ENCODE measurements at regions not wholly inside any gene's neighbourhood (a gene's known extent, or its start where the extent isn't known, plus 50 kb on each side); places are given as distances from the start of the nearest gene placed in this dataset.

- no peak overlapping the region for H4K5ac ChIP-seq (ENCODE audit: low read depth, low read length)
- no peak overlapping the region for H3K9ac ChIP-seq (ENCODE audit: low read depth, low read length)
- CTCF ChIA-PET, result no interaction called here
- no peak overlapping the region for H2AK5ac ChIP-seq (ENCODE audit: low read depth, low read length)
- no peak overlapping the region for H3K27ac ChIP-seq (ENCODE audit: insufficient read depth, low read length)
- BruUV-seq (replicated peaks), result no TSS peak
- no peak overlapping the region for H2BK120ac ChIP-seq (ENCODE audit: low read depth, low read length)
- H3K36me3 ChIP-seq (ENCODE audit: control insufficient read depth, insufficient read depth, low read length), result no peaks in the 10 kb centered on the region
- H3K4ac ChIP-seq (ENCODE audit: low read depth, low read length), result no peak overlapping the region
- H2AFZ ChIP-seq (replicated peaks; ENCODE audit: low read length, poor library complexity), result no peak overlapping the region
- H3K56ac ChIP-seq (ENCODE audit: extremely low read depth, insufficient read depth, low read length), result no peak overlapping the region
- no peak for TF ChIP-seq ELK1 (IDR thresholded peaks at IDR 0.05; ENCODE audit: borderline replicate concordance, low read depth, low read length)
- TF ChIP-seq NFE2L2 (IDR thresholded peaks at IDR 0.05; ENCODE audit: low read depth, low read length), result no peak
- TF ChIP-seq POLR2A (IDR thresholded peaks at IDR 0.05; ENCODE audit: low read depth, low read length), result no peak
- TF ChIP-seq BHLHE40 (IDR thresholded peaks at IDR 0.05; ENCODE audit: low read depth, low read length), result no peak
- TF ChIP-seq MAZ (IDR thresholded peaks at IDR 0.05; ENCODE audit: borderline replicate concordance, low read depth, low read length), result no peak
- no peak for TF ChIP-seq FOS (IDR thresholded peaks at IDR 0.05; ENCODE audit: low read depth, low read length)
- H3K14ac ChIP-seq (replicated peaks; ENCODE audit: low read depth, low read length), result no peak overlapping the region
- intact Hi-C loops (cut with micrococcal nuclease), result no loop called here
- H3K4me2 ChIP-seq (ENCODE audit: low read depth, low read length), result no peak overlapping the region
- DNase-seq (no peak), ATAC-seq (ENCODE audit: low read depth) (no peak)
- peaks cover 5% of the 10 kb centered on the region; the same call in 1 of the 2 replicates for H3K4me1 ChIP-seq (ENCODE audit: control insufficient read depth, insufficient read depth, low read length)
- H3K23ac ChIP-seq (ENCODE audit: low read depth, low read length), result no peak overlapping the region
- no peak overlapping the region for H3K18ac ChIP-seq (ENCODE audit: low read depth, low read length)
- no CpG with 5 or more reads among the region's 2 CpGs for WGBS, 2 experiments (ENCODE audit: extremely low coverage in 2 of 2, insufficient read length in 1 of 2)
- H3K9me1 ChIP-seq (ENCODE audit: insufficient read depth, low read length), result no peaks in the 10 kb centered on the region
- H2BK15ac ChIP-seq (ENCODE audit: low read depth, low read length), result no peak overlapping the region
- H4K91ac ChIP-seq (ENCODE audit: insufficient read depth, low read depth, low read length), result no peak overlapping the region
- H2BK20ac ChIP-seq (ENCODE audit: low read depth, low read length), result no peak overlapping the region
- H2AK9ac ChIP-seq (replicated peaks; ENCODE audit: low read depth, low read length, poor library complexity), result no peak overlapping the region
- dilution Hi-C loops (cut with HindIII; ENCODE audit: low sequenced_read_pairs, unreplicated experiment), result no loop called here
- no peaks in the 10 kb centered on the region for H3K79me1 ChIP-seq (ENCODE audit: low read depth in 1 of 2, low read length in 2 of 2)
- no peaks in the 10 kb centered on the region for H3K27me3 ChIP-seq (ENCODE audit: control insufficient read depth, insufficient read depth, low read length)
- no peak overlapping the region for H2BK5ac ChIP-seq (ENCODE audit: low read depth, low read length, poor library complexity, severe bottlenecking)
- in situ Hi-C loops (cut with MboI; ENCODE audit: low sequenced_read_pairs), result loop anchor here (10.0 kb wide), 1 partner anchor 183 kb away; no protein-coding TSS in a partner anchor
- no peaks in the 10 kb centered on the region for H3K9me3 ChIP-seq (ENCODE audit: control insufficient read depth, insufficient read depth, low read length)
- no peaks in the 10 kb centered on the region for H4K20me1 ChIP-seq (ENCODE audit: insufficient read depth, low read length)
- H4K8ac ChIP-seq (ENCODE audit: low read depth in 2 of 2, low read length in 2 of 2), result no peak overlapping the region
- POLR2A ChIA-PET (ENCODE audit: unreplicated experiment), result no interaction called here
- H3K4me3 ChIP-seq (ENCODE audit: insufficient read depth, low read depth, low read length), result no peak overlapping the region
These were observed 166.4 kb upstream of the MGAT5 start for GRCh38 chr2:134087371-134087921.
